ENCODE measurements at regions not wholly inside any gene's neighbourhood (a gene's known extent, or its start where the extent isn't known, plus 50 kb on each side); places are given as distances from the start of the nearest gene placed in this dataset.

DNA sequence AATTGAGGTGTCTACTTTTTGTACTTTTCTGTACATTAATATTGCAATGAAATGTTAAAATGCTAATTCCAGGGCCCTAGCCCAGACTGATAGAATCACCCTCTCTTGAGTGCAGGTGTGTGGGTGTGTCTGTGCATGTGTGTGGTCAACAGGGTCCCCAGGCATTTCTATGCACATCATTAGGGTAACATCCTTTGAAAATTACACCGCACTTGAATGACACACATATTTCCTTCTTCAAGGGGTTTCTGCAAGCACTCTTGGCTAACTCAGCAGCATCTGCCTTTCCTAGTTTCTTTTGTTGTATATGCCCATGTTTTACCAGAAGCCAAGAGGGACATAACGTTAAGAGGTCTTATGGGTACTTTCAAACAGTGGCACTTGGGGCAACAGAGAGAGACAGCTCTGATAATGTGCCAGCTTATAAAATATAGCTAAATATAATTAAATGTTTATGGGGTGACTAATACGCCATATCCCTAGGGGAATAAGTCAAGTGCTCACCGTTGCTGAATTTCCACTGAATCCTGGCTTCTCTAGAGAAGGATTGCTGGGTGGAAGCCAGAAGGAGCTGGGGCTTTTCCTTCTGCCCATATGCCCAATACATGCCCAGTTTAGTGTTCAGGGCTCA is 54.5 kb upstream of the LRIG1 start:
- ChIA-PET POLR2A (no interaction called here), CTCF (interaction anchor here (1.6 kb wide), 1 partner anchor 267 kb away, joined by 3 read pairs; no protein-coding TSS in a partner anchor)
- peaks cover 0 to 5% of the 10 kb centered on the region in 2 experiments for H3K27me3 ChIP-seq (ENCODE audit: control insufficient read depth in 2 of 2, insufficient read depth in 2 of 2, low read length in 2 of 2)
- H3K9ac ChIP-seq (replicated peaks; ENCODE audit: extremely low read depth, insufficient read depth, low read length), result no peak overlapping the region
- H3K9me3 ChIP-seq (replicated peaks; ENCODE audit: control insufficient read depth, insufficient read depth, low read length), result no peaks in the 10 kb centered on the region
- H3K79me2 ChIP-seq (ENCODE audit: control insufficient read depth, insufficient read depth, low read length), result no peaks in the 10 kb centered on the region
- no peak overlapping the region for H2AFZ ChIP-seq (ENCODE audit: low read depth, low read length)
- H3K4me3 ChIP-seq (replicated peaks in 1 of 3; ENCODE audit: insufficient read depth in 1 of 3, low read depth in 1 of 3, low read length in 3 of 3), result no peak overlapping the region
- dilution Hi-C loops (cut with MboI; ENCODE audit: extremely low pct_ligation_motif_present, low sequenced_read_pairs) (no loop called here), intact Hi-C loops (cut with micrococcal nuclease) (no loop called here)
- no TSS peak for BruUV-seq (replicated peaks)
- no peak overlapping the region for H3K27ac ChIP-seq (ENCODE audit: insufficient read depth, low read depth, low read length)
- FAIRE-seq, result no peak
- DNase-seq (ENCODE audit: low read depth, low spot score), result no peak
- no peaks in the 10 kb centered on the region for H3K36me3 ChIP-seq (ENCODE audit: control insufficient read depth in 2 of 2, extremely low read depth in 1 of 2, insufficient read depth in 2 of 2, low read length in 2 of 2)
- TF ChIP-seq JUN (IDR thresholded peaks at IDR 0.05; ENCODE audit: borderline replicate concordance, insufficient read depth, insufficient read length, low read depth) (no peak), EZH2 (IDR thresholded peaks at IDR 0.05; ENCODE audit: borderline replicate concordance, low read depth, low read length, severe bottlenecking) (no peak), FOS (IDR thresholded peaks at IDR 0.05; ENCODE audit: borderline replicate concordance, insufficient read depth, low read length) (no peak), MYC (IDR thresholded peaks at IDR 0.05; ENCODE audit: low read depth, low read length) (no peak), POLR2AphosphoS5 (IDR thresholded peaks at IDR 0.05; ENCODE audit: insufficient read depth, low read depth, low read length) (no peak), POLR2A (IDR thresholded peaks at IDR 0.05; ENCODE audit: low read depth, low read length) (no peak), GATA2 (IDR thresholded peaks at IDR 0.05; ENCODE audit: insufficient read depth, insufficient read length, low read depth, low read length) (no peak)
- TF ChIP-seq, protein P1, sequence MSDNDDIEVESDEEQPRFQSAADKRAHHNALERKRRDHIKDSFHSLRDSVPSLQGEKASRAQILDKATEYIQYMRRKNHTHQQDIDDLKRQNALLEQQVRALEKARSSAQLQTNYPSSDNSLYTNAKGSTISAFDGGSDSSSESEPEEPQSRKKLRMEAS (IDR thresholded peaks at IDR 0.05; ENCODE audit: insufficient read depth, insufficient read length), result no peak
- TF ChIP-seq, protein P2, sequence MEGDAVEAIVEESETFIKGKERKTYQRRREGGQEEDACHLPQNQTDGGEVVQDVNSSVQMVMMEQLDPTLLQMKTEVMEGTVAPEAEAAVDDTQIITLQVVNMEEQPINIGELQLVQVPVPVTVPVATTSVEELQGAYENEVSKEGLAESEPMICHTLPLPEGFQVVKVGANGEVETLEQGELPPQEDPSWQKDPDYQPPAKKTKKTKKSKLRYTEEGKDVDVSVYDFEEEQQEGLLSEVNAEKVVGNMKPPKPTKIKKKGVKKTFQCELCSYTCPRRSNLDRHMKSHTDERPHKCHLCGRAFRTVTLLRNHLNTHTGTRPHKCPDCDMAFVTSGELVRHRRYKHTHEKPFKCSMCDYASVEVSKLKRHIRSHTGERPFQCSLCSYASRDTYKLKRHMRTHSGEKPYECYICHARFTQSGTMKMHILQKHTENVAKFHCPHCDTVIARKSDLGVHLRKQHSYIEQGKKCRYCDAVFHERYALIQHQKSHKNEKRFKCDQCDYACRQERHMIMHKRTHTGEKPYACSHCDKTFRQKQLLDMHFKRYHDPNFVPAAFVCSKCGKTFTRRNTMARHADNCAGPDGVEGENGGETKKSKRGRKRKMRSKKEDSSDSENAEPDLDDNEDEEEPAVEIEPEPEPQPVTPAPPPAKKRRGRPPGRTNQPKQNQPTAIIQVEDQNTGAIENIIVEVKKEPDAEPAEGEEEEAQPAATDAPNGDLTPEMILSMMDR (IDR thresholded peaks at IDR 0.05; ENCODE audit: extremely low read depth in 1 of 2, insufficient read depth in 1 of 2, low read depth in 1 of 2, low read length in 2 of 2), result no peak
- no peaks in the 10 kb centered on the region for H4K20me1 ChIP-seq (replicated peaks; ENCODE audit: control insufficient read depth, extremely low read depth, insufficient read depth, low read length)
- no peaks in the 10 kb centered on the region for H3K9me1 ChIP-seq (replicated peaks; ENCODE audit: control insufficient read depth, extremely low read depth, insufficient read depth, low read length)
- no peak overlapping the region for H3K4me2 ChIP-seq (ENCODE audit: insufficient read depth, low read length)
- H3K4me1 ChIP-seq (ENCODE audit: control insufficient read depth, extremely low read depth, insufficient read depth, low read length), result peaks cover 6% of the 10 kb centered on the region

Measured in endothelial cell of umbilical vein (primary cell).